ENCODE measurements at regions not wholly inside any gene's neighbourhood (a gene's known extent, or its start where the extent isn't known, plus 50 kb on each side); places are given as distances from the start of the nearest gene placed in this dataset.

DNA sequence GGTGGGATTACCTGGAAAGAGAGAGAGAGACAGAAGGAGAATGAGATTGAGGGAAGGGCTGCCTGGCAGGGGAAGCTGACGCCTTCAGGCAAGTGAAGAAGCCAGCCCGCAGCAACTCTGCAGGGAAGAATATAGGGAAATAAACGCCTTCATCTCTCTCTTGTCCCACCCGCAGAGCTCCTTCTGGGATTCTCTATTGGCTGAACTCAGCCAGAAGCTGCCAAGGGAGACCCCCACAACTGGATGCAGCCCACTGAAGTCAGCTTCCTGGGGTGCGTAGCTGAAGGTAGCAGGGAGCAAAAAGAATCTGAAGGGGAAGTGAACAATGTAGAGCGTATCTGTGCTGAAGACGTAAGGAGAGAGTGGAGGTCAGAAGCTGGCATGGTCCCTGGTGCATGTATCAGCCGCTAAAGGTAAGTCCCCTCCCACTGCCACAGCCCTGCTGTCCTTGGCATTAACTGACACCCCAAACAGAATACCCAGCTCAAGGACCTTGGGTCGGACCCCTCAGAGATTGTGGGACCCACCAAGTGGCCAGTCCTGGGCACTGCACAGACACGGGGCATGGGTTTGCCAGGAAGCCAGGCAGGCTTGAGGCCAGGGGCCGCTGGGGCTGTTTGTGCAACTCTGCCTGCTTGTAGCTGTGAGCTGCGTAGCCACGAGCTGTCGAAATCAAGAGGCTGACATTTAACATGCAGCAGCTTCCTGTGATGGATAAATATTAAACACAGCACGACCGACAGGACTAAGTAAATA lies 469.9 kb downstream of the MN1 start:
- no peak for DNase-seq

- DNase-seq: no peak
Observed at GRCh38 chr22:27335102-27335660, 466.4 kb downstream of the MN1 start.

- DNase-seq: no peak
Observed at GRCh38 chr22:27336151-27337090, 465.1 kb downstream of the MN1 start.

- no peak for DNase-seq
Observed at GRCh38 chr22:27337676-27338075, 463.9 kb downstream of the MN1 start.

DNA sequence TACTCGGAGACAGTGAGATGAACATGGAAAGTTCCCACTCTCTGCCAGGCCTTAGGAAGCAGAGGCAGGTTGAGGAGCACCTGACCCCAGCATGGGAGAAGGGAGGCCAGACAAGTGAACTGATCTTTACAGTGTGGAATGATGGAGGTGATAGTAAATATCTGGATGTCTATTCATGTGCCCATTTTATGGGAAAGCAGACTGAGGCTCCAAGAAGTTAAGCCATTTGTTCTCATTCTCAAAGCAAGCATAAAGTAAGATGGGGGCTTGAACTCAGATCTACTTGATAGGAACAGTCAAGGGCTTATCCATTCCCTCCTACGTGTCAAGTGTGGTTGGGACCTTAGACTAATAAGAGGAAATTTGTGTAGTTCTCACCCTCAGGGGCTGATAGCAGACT lies 461.5 kb downstream of the MN1 start:
- no peak for DNase-seq

GRCh38 chr22:27344546-27344945 lies 457.0 kb downstream of the MN1 start:
- no peak for DNase-seq

- DNase-seq: no peak
Observed at GRCh38 chr22:27345691-27346090, 455.9 kb downstream of the MN1 start.

DNA sequence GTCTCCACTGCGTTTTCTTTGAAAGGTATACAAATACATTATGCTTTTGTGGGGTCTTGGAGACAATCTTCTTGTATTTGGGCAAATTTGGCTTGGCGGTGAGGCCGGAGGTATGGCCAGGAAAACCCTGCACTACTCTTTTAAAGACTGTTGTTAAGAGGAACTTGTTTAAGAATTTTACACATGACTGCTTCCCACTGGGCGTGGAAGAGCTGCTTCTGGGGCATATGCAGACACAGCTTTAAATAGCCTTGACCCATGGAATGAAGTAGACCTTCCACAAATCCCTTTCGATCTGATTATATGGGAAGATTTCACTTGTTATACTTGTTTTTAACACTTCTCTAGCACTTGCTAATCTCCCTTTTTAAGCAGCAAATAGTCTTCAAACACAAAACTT lies 453.6 kb downstream of the MN1 start:
- no peak for DNase-seq

- no peak for DNase-seq
Observed at GRCh38 chr22:27348634-27349033, 452.9 kb downstream of the MN1 start.

GRCh38 chr22:27349456-27349855 lies 452.1 kb downstream of the MN1 start:
- no peak for DNase-seq

- no peak for DNase-seq
Observed at GRCh38 chr22:27350306-27350705, 451.2 kb downstream of the MN1 start.

DNA sequence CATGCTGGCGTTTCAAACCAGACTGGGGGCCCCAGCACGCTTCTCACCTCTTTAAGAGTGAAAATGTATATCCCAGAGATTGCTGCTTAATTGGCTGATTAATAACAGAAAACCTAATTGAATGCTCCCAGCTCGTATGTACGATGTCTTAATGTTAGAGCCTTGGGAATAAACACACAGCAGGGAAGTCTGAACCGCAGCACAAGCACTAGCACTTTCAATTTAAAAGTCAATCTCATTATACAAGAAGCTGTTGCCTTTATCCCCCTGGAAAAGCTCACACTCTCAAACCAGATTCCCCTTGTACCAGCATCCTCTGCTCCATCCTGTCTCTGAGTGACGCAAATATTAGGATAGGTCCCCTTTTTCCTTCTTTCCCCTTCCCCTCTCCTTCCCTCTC lies 449.1 kb downstream of the MN1 start:
- DNase-seq: no peak

GRCh38 chr22:27358096-27358870 lies 443.3 kb downstream of the MN1 start:
- no peak for DNase-seq

DNA sequence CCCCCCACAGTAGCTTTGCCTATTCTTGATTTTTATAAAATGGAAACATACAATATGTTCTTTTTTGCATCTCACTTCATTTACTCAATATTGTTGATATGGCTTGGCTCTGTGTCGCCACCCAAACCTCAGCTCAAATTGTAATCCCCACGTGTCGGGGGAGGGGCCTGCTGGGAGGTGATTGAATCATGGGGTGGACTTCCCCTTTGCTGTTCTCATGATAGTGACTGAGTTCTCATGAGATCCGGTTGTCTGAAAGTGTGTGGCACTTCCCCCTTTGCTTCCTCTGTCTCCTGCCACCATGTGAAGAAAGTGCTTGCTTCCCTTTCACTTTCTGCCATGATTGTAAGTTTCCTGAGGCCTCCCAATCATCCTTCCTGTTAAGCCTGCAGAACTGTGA lies 431.3 kb downstream of the MN1 start:
- no peak for DNase-seq

DNA sequence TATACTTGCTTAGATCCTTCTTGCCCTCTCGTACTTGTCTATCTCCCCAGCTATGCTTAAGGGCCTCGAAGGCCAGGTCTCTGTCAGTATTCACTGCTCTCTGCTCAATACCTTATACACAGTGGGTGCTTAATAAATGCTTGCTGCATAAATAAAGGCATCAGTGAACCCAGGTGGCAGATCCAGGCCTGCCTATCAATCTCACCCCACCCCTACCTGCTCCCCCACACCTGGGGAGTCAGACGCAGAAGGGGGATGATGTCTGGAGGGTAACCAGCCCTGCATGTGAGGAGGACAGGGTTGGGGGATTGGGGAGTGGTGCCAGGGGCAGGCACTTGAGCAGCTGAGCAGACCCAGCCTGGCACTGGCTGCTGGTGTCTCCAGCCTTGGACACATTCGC lies 430.6 kb downstream of the MN1 start:
- DNase-seq: no peak

DNA sequence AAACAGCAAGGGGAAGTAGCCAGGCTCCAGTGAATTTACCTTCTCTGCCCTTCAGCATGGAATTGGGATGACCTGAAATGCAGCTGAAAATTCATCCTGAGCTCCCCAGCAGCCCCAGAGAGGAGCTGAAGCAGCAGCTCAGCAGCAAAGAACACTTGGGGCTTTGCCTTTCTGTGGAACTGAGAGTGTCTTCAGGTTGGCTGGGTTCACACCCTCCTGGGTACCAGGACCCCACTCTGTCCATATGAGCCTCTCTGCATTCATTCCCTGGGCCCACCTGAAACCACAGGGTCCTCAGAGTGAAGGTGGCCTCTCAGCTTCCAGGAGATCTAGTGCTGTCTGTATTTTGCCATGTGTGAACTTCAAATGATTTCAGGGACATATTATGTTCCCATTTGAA lies 429.2 kb downstream of the MN1 start:
- DNase-seq: no peak

GRCh38 chr22:27372969-27373670 lies 428.4 kb downstream of the MN1 start:
- DNase-seq: no peak

GRCh38 chr22:27377501-27378295 lies 423.9 kb downstream of the MN1 start:
- no peak for DNase-seq

DNA sequence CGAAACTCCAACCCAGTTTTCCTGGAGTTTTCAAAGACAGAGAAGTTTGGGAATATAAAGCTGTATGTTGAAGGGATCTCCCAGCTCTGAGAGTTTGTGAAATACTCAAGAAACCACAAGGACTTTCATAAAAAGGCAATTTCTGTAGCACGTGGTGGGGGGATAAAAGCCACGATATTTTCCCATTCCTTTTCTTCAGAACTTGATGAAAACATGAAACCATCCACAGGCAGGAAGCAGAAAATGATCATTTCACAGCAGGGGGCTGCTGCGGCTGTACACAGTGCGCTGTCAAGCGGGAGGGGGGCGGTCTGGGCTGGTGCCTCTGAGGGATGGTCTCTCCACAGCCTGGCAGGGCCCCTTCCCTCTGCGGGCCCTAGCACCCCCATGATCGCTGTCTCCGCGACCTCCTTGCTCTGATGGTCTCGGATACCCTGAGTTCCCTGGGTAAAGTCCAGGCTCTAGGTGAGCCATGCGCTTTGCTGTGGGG lies 423.2 kb downstream of the MN1 start:
- no peak for DNase-seq

GRCh38 chr22:27378995-27379394 lies 422.6 kb downstream of the MN1 start:
- no peak for DNase-seq

DNA sequence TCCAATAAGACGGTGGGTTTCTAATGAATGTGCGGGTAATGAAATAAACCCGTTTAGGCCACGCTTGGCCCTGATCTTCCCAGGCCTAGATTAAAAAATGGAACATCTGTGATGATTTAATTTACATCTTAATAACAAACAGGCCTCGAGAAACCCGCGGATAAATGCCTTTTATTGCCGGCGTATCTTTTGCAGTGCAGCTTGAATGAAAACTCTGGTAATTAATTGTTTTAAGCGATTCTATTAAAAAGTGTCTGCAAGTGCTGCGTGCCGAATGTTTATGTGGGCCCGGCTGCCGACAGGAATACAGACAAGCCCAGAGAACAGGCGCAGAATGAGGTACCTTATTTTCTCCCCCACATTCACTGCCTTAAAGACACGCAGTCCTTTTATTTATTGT lies 420.7 kb downstream of the MN1 start:
- DNase-seq: no peak

Measured in activated naive CD4-positive, alpha-beta T cell treated with Interleukin-2 at 50 U/mL for 16 hours (primary cell).